NCI-H1417 (cell line): ENCODE measurements at regions not wholly inside any gene's neighbourhood (a gene's known extent, or its start where the extent isn't known, plus 50 kb on each side); places are given as distances from the start of the nearest gene placed in this dataset.

Experiments used
- DNase-seq, 3 experiments: peaks; one replicate each; lab custom pipeline; 2025; lab: John Stamatoyannopoulos, UW

DNA sequence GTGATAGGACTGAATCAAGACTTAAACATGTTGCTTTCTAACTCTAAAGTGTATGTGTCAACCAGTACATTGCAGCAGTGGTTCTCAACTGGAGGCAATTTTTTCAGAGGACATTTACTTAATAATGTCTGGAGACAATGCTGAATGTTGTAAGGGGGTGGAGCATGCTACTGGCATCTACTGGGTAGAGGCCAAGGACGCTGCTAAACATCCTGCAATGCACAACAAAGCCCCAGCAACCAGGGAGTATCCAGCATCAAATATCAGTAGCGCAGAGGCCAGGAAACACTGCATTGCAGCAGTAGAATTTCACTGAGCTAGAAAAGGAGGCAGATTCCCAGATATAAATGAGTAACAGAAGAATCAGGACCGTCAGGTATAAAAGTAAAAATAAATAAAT lies 79.8 kb upstream of the GRM7 start:
- DNase-seq, result no peak

DNA sequence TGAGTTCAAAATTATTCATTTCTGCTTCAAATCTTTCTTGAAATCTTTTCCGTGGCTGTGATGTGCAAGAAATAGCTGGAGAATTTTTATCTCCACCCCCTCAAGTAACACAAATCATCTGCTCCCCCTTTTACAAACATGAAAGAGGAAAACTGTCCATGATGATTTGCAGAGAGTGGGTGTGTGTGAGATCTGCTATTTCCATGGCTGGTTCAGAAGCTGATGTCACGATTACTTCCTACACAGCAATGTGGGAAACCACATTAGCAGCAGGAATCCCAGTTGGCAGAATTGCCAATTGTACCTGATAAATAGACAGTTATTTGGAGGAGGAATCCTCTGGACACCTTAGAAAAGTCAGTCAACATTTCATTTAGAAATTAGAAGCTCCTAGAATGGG lies 75.2 kb upstream of the GRM7 start:
- DNase-seq, result no peak

DNA sequence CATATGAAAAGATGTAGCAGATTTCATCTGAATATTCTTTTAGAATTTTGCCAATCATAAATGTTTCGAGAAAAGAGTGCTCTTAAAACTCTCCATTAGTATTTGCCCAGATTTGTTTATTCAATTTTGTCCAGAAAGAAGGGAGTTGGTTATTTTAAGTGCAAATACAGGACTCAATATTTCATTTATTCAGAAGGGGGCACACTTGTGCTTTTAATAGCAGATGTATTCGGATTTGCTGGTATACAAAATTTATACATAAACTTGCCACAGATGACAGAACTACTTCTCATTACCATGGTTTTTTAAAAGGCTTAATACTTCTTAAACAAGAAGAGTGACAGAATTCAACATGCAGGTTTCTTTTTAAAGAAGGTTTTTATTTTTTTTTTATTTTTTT lies 69.8 kb upstream of the GRM7 start:
- peak in 1 of 3 experiments; percentile 5 for DNase-seq

DNA sequence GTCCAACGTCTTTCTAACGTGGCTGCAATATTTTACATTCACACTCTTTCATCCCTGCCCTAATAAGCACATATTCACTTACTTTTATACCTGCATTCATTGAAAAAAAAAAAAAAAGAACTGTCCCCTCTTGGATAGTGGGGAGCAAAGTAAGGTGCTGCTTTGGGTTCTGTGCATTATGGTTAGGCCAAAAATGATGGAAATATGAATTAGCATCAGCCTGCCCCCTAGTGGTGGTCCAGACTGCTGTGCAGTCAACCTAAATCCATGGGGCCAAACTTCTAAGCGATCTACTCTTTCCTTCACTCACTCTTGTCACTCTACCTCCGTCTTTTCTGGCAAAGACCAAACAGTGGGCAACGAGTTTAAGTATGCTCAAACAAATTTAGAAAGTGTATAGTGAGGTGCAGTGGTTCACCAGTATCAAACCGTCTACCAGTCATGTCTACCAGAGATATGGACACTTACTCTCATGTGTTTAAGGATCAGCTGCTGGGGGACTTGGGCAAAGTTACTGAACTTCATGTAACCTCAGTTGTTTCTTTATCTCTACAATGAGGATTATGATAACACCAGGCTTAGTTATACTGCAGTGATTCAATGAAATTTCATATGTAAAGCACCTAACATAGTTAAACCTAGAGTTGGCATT lies 61.5 kb upstream of the GRM7 start:
- DNase-seq, result peak in 1 of 3 experiments; percentile 39

DNA sequence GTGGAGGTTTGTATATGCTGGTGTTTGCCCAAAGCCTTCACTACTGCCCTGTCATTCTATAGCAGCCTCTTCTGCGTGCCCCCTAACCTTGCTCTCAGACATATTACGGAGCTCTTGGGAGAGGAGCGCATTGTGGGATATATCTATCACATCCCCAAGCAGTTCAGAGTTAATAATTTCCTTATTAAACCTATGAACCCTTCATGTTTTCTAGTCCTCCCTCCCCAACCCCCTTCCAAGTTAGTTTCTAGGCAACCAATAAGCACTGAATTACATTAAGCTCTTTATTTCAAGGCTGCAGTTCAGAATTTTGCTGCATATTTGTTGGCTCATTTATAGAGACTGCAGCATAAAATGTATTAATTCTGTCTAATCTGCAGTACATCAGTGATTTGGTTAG lies 57.3 kb upstream of the GRM7 start:
- DNase-seq, result peak in 1 of 3 experiments; percentile 6

DNA sequence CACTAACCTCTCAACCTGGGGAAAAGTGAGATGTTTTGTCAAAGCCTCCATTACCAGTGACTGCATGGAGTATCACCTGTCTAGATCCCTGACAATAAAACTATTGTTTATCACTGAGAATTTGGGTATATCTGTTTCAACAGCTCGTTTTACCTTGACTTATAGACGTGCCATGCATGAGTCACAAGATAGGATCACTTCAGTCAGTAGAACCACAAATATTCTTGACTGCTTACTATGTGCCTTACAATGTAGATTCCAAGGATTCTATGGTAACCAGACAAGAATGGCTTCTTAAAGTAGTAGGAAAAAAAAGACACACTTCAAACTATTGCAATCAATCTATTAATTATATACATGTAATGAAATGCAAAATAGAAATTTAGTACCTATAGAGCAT lies 55.7 kb upstream of the GRM7 start:
- DNase-seq, result no peak

DNA sequence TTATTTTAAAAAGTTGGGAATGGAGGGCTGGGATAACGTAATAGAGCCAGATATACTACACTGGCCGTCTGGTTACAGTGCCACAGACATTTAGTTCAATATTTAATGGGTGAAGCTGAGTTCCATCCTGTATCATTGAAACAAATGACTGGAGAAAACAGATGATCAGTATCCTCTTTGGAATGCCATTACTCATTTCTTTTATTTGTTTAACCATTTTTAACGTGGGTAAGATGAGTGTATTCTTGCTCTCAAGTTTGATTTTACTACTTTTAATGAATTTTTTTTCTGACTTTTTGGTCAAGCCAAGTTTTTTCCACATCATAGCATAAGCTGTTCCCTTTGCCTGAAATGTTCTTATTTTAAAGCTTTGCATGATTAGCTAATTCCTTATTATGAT lies 53.9 kb upstream of the GRM7 start:
- DNase-seq, result no peak

DNA sequence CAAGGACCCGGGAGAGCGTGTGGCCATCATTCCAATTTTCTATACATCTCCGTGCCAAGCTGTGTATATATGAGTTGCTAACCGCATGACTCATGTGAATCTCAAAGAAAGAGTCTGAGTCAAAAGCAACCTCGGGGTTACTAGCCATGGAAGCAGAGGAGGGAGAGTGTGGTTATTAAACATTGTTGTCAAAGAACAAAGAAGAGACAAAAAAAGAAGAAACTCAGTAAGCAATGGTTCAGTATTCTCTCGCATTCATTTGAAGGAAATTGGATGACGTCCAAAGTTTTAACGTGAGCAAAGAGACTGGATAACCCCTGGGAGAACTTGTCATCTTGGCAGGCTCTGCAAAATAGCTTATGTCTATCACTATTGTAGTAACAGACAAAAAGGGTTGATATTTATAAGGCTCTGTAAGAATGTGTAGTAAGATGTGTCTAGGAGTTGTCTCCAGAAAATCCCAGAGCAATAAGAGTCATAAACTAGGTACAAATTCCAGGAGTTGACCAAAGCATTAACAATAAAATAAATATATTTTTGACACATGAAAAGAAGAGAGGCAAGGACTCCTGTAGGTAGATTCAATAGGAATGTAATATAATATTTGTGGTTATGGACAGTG lies 52.8 kb upstream of the GRM7 start:
- DNase-seq, result peak in 1 of 3 experiments; percentile 0

DNA sequence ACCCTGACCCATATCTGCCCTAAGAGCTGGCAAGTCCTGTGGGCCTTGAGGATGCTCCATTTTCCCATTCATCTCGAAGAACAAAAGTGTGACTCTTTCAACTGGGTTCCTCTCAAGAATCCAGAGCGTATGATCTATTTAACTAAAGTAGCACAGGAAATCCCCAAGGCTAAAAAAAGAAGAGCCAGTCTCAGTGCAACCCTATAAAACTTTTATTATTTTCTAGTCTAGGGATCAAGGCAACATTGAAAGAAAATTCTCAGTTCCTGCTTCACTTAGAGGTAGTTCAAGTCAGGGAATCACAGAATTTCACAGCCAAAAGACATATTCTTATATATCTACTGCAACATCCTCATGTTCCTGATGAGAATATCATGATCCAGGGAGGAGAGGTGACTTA lies 51.6 kb upstream of the GRM7 start:
- no peak for DNase-seq
